ENCODE measurements at regions not wholly inside any gene's neighbourhood (a gene's known extent, or its start where the extent isn't known, plus 50 kb on each side); places are given as distances from the start of the nearest gene placed in this dataset.
"Not testable (repeated sequence)": the region's sequence is repeated elsewhere in the genome, so short reads cannot be mapped to it uniquely, and the experiment has no call there.

DNA sequence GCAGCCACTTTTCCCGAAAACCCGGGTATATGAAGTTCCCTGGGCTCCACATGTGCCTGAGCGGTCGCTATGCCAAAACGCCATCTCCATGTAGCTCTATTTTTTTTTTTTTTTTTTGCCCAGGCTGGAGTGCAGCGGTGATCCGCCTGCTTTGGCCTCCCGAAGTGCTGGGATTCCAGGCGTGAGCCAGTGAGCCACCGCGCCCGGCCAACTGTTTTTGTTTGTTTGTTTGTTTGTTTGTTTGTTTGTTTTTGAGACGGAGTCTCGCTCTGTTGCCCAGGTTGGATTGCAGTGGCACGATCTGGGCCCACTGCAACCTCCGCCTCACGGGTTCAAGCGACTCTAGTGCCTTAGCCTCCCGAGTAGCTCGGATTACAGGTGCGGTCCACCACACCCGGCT, 237.5 kb upstream of the IRAK1BP1 start:
- Mint-ChIP-seq H3K4me3 (no peak overlapping the region), H3K4me1 (ENCODE audit: low read depth) (no peaks in the 10 kb centered on the region), H3K36me3 (ENCODE audit: low read depth) (no peaks in the 10 kb centered on the region), H3K27me3 (ENCODE audit: insufficient read depth) (no peaks in the 10 kb centered on the region), H3K27ac (no peak overlapping the region), H3K9me3 (no peaks in the 10 kb centered on the region)
- intact Hi-C loops (cut with micrococcal nuclease) = no loop called here
- DNase-seq (ENCODE audit: low spot score) = no peak

DNA sequence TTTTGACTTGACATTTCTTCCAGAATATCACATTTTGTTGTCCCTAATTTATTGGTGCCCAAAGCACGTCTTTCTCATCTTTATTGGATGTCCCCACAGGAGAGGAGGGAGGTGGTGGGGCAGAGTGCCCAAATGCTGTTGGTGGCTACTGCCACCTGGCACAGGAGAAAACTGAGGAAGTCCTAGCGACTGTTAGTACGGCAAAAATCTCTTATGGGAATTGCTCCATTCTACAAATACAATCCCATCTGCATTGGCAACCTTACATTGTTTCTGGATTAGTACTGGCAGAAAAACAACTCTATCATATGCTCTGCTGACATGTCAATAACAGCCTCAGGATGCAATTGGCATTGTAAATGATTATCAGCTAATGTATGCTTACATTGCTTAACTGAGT, 235.4 kb upstream of the IRAK1BP1 start:
- Mint-ChIP-seq H3K36me3 (ENCODE audit: low read depth) (no peaks in the 10 kb centered on the region), H3K4me1 (ENCODE audit: low read depth) (no peaks in the 10 kb centered on the region), H3K27me3 (ENCODE audit: insufficient read depth) (no peaks in the 10 kb centered on the region), H3K27ac (no peak overlapping the region), H3K9me3 (no peaks in the 10 kb centered on the region), H3K4me3 (no peak overlapping the region)
- DNase-seq (ENCODE audit: low spot score) = no peak
- intact Hi-C loops (cut with micrococcal nuclease) = no loop called here

DNA sequence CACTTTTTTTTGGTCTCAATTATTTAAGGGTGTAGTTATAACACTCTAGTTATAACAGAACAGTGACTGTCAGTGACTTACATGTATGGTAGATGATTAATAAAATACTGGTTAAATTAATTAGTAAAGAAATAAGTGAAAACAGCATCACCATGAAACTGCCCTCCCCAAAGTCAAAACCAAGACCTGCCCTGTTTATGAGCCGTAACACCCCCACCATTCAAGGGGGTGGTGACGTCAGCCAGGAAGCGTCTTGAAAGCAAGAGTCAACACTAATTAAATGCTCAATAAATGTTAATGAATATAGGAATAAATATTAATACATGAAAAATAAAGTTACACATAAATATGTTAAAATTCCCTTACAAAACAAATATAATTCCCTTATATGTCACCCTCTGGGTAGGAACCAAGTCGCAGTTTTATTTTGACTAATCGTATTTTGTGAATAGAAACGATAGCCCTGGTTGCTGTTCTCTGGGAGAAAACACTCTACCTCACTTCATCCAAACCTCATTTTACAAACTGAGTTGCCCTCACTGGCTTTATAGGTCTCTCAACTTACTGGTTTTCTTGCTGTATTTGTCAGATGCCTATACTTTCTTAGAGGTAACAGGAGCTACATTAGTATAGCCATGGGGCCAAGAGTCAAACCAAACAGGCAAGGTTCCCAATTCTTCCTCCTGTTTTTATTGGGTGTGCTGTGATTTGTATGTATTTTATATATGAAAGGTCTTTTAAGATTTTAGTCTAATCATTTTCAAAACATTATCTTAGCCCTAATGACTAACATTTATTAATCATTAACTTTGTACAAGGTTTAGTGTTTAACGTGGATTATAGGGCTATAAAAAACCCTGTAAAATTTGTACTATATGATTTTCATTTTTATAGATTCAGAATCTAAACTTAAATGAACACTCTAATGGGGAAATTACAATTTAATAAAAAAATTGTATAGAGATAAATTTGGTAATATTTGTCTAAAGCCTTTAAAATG, 227.9 kb upstream of the IRAK1BP1 start:
- no peak overlapping the region for H3K27ac Mint-ChIP-seq
- no peaks in the 10 kb centered on the region for H3K4me1 Mint-ChIP-seq (ENCODE audit: low read depth)
- intact Hi-C loops (cut with micrococcal nuclease) = no loop called here
- no peak for DNase-seq (ENCODE audit: low spot score)
- H3K27me3 Mint-ChIP-seq (ENCODE audit: insufficient read depth) = no peaks in the 10 kb centered on the region
- H3K9me3 Mint-ChIP-seq = peaks cover 9% of the 10 kb centered on the region
- H3K4me3 Mint-ChIP-seq = no peak overlapping the region
- no peaks in the 10 kb centered on the region for H3K36me3 Mint-ChIP-seq (ENCODE audit: low read depth)

DNA sequence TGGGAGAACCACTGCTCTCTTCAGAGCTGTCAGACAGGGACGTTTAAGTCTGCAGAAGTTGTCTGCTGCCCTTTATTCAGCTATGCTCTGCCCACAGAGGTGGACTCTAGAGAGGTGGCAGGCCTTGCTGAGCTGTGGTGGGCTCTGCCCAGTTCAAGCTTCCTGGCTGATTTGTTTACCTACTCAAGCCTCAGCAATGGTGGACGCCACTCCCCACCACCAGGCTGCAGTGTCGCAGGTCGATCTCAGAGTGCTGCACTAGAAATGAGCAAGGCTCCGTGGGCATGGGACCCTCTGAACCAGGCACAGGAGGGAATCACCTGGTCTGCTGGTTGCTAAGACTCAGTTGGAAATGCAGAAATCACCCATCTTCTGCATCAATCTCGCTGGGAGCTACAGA, 223.4 kb upstream of the IRAK1BP1 start:
- H3K27me3 Mint-ChIP-seq (ENCODE audit: insufficient read depth); H3K4me1 Mint-ChIP-seq (ENCODE audit: low read depth); intact Hi-C loops (cut with micrococcal nuclease); H3K4me3 Mint-ChIP-seq; DNase-seq (ENCODE audit: low spot score); H3K36me3 Mint-ChIP-seq (ENCODE audit: low read depth); H3K27ac Mint-ChIP-seq: not testable (repeated sequence)
- peaks cover 13% of the 10 kb centered on the region for H3K9me3 Mint-ChIP-seq

DNA sequence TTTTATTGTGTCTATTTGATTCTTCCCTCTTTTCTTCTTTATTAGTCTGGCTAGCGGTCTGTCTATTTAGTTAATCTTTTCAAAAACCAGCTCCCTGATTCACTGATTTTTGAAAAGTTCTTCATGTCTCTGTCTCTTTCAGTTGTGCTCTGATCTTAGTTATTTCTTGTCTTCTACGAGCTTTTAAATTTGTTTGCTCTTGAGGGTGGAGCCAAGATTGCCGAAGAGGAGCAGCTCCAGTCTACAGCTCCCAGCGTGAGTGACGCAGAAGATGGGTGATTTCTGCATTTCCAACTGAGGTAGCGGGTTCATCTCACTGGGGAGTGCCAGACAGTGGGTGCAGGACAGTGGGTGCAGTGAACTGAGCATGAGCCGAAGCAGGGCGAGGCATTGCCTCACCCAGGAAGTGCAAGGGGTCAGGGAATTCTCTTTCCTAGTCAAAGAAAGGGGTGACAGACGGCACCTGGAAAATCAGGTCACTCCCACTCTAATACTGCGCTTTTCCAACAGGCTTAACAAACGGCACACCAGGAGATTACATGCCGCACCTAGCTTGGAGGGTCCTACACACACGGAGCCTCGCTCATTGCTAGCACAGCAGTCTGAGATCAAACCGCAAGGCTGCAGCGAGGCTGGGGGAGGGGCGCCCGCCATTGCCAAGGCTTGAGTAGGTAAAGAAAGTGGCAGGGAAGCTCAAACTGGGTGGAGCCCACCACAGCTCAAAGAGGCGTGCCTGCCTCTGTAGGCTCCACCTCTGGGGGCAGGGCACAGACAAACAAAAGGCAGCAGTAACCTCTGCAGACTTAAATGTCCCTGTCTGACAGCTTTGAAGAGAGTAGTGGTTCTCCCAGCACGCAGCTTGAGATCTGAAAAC, 220.6 kb upstream of the IRAK1BP1 start:
- H3K4me3 Mint-ChIP-seq; intact Hi-C loops (cut with micrococcal nuclease); H3K27me3 Mint-ChIP-seq (ENCODE audit: insufficient read depth); H3K27ac Mint-ChIP-seq; H3K4me1 Mint-ChIP-seq (ENCODE audit: low read depth); H3K36me3 Mint-ChIP-seq (ENCODE audit: low read depth); H3K9me3 Mint-ChIP-seq; DNase-seq (ENCODE audit: low spot score): not testable (repeated sequence)

DNA sequence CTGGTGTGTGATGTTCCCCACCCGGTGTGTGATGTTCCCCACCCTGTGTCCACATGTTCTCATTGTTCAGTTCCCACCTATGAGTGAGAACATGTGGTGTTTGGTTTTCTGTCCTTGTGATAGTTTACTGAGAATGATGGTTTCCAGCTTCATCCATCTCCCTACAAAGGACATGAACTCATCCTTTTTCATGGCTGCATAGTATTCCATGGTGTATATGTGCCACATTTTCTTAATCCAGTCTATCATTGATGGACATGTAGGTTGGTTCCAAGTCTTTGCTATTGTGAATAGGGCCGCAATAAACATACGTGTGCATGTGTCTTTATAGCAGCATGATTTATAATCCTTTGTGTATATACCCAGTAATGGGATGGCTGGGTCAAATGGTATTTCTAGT, 201.5 kb upstream of the IRAK1BP1 start:
- DNase-seq (ENCODE audit: low spot score); H3K4me3 Mint-ChIP-seq; intact Hi-C loops (cut with micrococcal nuclease); H3K9me3 Mint-ChIP-seq; H3K27me3 Mint-ChIP-seq (ENCODE audit: insufficient read depth); H3K27ac Mint-ChIP-seq; H3K4me1 Mint-ChIP-seq (ENCODE audit: low read depth); H3K36me3 Mint-ChIP-seq (ENCODE audit: low read depth): not testable (repeated sequence)

DNA sequence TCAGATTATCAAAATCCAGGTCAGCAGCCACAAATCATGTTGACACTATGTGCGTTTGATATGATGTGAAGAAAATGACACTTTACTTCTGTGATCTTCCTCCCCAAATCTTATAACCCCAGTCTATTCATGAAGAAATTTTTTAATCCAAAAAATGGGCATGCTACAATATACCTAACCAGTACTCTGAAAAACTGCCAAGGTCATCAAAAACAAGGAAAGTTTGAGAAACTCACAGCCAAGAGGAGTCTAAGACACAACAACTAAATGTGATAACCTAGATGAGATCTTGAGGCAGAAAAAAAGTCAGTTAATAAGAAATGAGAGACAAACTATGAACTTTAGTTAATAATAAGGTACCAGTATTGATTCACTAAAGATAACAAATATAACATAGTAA, 200.6 kb upstream of the IRAK1BP1 start:
- H3K27me3 Mint-ChIP-seq (ENCODE audit: insufficient read depth) = no peaks in the 10 kb centered on the region
- no peak for DNase-seq (ENCODE audit: low spot score)
- H3K4me3 Mint-ChIP-seq = no peak overlapping the region
- H3K4me1 Mint-ChIP-seq (ENCODE audit: low read depth) = no peaks in the 10 kb centered on the region
- H3K9me3 Mint-ChIP-seq = peaks cover 3% of the 10 kb centered on the region
- intact Hi-C loops (cut with micrococcal nuclease) = no loop called here
- no peaks in the 10 kb centered on the region for H3K36me3 Mint-ChIP-seq (ENCODE audit: low read depth)
- H3K27ac Mint-ChIP-seq = no peak overlapping the region

DNA sequence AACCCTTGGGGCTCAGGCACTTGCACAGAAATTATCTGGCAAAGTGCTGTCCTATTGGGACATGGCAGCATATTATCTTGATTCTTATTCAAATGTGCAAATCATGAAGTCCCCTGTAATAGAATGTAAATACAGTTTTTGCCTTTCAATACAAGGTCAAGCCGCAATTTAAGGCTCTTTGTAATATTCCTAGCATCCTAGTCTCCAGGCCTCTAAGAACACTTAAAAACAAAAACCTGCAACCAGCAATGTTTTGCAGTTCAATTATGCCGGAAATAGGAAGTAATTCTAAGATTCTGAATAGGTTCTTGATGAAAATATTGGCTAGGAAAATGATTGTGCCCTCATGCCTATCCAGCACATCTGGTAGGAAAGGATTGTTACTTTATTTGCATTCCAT, 197.2 kb upstream of the IRAK1BP1 start:
- Mint-ChIP-seq H3K27ac (no peak overlapping the region), H3K4me3 (no peak overlapping the region), H3K27me3 (ENCODE audit: insufficient read depth) (no peaks in the 10 kb centered on the region), H3K4me1 (ENCODE audit: low read depth) (no peaks in the 10 kb centered on the region), H3K9me3 (peaks cover 3% of the 10 kb centered on the region), H3K36me3 (ENCODE audit: low read depth) (no peaks in the 10 kb centered on the region)
- no peak for DNase-seq (ENCODE audit: low spot score)
- intact Hi-C loops (cut with micrococcal nuclease) = no loop called here

DNA sequence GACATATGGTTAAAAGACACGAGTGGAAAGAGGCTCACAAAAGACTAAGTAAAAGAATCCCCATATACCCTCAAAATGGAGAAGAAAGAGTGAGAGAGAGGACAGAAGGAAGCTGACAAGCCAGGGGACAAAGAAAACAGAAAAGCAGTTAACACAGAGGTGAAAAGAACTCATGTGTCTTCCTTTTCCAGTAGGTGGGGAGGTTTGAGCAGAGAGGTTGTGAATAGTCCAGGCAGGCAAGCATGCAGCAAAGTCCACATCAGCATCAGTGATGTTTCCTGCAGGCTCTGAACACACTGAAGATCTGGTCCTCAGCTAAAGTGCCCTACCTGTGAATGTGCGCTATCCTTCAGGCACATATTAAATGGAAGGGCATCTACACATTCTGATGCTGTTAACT, 196.5 kb upstream of the IRAK1BP1 start:
- Mint-ChIP-seq H3K27ac (no peak overlapping the region), H3K27me3 (ENCODE audit: insufficient read depth) (no peaks in the 10 kb centered on the region), H3K36me3 (ENCODE audit: low read depth) (no peaks in the 10 kb centered on the region), H3K9me3 (peaks cover 4% of the 10 kb centered on the region), H3K4me3 (no peak overlapping the region), H3K4me1 (ENCODE audit: low read depth) (no peaks in the 10 kb centered on the region)
- no peak for DNase-seq (ENCODE audit: low spot score)
- intact Hi-C loops (cut with micrococcal nuclease) = no loop called here

DNA sequence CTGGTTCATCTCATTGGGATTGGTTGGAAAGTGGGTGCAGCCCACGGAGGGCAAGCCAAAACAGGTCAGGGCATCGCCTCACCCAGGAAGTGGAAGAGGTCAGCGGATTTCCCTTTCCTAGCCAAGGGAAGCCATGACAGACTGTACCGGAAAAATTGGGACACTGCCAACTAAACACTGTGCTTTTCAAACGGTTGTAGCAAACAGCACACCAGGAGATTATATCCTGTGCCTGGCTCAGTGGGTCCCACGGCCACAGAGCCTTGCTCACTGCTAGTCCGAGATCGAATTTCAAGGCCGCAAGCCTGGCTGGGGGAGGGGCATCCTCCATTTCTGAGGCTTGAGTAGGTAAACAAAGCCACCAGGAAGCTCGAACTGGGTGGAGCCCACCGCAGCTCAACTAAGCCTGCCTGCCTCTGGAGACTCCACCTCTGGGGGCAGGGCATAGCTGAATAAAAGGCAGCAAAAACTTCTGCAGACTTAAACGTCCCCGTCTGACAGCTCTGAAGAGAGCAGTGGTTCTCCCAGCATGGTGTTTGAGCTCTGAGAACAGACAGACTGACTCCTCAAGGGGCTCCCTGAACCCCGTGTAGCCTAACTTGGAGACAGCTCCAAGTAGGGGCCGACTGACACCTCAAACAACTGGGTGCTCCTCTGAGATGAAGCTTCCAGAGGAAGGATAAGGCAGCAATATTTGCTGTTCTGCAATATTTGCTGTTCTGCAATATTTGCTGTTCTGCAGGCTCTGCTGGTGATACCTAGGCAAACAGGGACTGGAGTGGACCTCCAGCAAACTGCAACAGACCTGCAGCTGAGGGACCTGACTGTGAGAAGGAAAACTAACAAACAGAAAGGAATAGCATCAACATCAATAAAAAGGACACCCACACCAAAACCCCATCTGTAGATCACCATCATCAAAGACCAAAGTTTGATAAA, 191.0 kb upstream of the IRAK1BP1 start:
- H3K27me3 Mint-ChIP-seq (ENCODE audit: insufficient read depth); H3K4me1 Mint-ChIP-seq (ENCODE audit: low read depth); H3K36me3 Mint-ChIP-seq (ENCODE audit: low read depth); H3K4me3 Mint-ChIP-seq; DNase-seq (ENCODE audit: low spot score); intact Hi-C loops (cut with micrococcal nuclease); H3K27ac Mint-ChIP-seq; H3K9me3 Mint-ChIP-seq: not testable (repeated sequence)

DNA sequence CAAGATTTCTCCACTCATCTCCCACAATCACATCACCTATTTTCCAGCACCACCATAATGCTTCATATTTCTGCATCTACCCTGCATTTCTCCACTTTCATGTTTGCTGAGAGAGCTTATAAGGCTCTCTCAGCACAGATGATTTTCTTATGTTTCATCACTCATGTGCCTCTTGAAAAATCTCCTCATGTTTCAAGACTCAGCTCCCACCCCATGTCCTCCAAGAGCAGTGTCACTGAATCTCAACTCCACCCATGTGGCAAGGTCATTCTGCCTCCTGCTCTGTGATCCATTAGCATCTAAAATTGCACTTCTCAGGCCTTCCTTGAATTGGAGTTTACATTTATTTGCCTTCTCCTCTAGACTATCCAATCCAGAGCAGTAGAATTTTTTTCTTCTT, 178.7 kb upstream of the IRAK1BP1 start:
- Mint-ChIP-seq H3K36me3 (ENCODE audit: low read depth) (no peaks in the 10 kb centered on the region), H3K27me3 (ENCODE audit: insufficient read depth) (no peaks in the 10 kb centered on the region), H3K4me3 (no peak overlapping the region), H3K9me3 (no peaks in the 10 kb centered on the region), H3K4me1 (ENCODE audit: low read depth) (no peaks in the 10 kb centered on the region), H3K27ac (no peak overlapping the region)
- DNase-seq (ENCODE audit: low spot score) = no peak
- intact Hi-C loops (cut with micrococcal nuclease) = no loop called here

DNA sequence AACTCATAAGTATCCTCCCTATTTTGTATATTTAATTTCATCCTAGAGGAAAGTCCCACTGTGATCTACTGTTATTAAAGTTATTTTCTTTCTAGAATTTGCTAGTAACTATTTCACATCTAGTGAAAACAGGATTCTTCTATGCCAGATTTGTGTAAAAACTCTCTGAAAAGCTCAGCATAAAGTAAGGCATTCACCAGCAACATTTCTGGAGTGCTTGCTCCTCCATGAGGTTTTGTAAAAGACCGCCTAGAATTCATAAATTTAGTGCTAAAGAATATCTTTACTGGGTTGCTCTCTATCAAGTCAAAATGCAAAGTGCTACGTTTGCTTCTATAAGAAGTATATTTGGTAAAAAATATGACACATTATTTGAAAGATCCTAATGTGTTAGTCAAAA, 173.5 kb upstream of the IRAK1BP1 start:
- DNase-seq (ENCODE audit: low spot score) = no peak
- Mint-ChIP-seq H3K4me3 (no peak overlapping the region), H3K4me1 (ENCODE audit: low read depth) (no peaks in the 10 kb centered on the region), H3K27ac (no peak overlapping the region), H3K36me3 (ENCODE audit: low read depth) (no peaks in the 10 kb centered on the region), H3K9me3 (peaks cover 4% of the 10 kb centered on the region), H3K27me3 (ENCODE audit: insufficient read depth) (no peaks in the 10 kb centered on the region)
- intact Hi-C loops (cut with micrococcal nuclease) = no loop called here
